HT1080 (cell line): ENCODE measurements at regions not wholly inside any gene's neighbourhood (a gene's known extent, or its start where the extent isn't known, plus 50 kb on each side); places are given as distances from the start of the nearest gene placed in this dataset.

Source experiments
- DNase-seq: peaks from one replicate; pipeline ENCODE4 v3.0.0-alpha.2; 2015; ENCODE audit warnings: low read depth

- DNase-seq = peak; percentile 71
These were observed 334.8 kb upstream of the CAMK1G start for GRCh38 chr1:209248649-209249279.

- no peak for DNase-seq
These were observed 334.2 kb upstream of the CAMK1G start for GRCh38 chr1:209249280-209249670.

GRCh38 chr1:209249785-209250440, 333.6 kb upstream of the CAMK1G start:
- DNase-seq = no peak

GRCh38 chr1:209250861-209251636, 332.5 kb upstream of the CAMK1G start:
- DNase-seq = no peak

GRCh38 chr1:209256766-209257350, 326.7 kb upstream of the CAMK1G start:
- DNase-seq = no peak

- no peak for DNase-seq
These were observed 326.1 kb upstream of the CAMK1G start for GRCh38 chr1:209257454-209257853.

GRCh38 chr1:209260136-209260535, 323.4 kb upstream of the CAMK1G start:
- no peak for DNase-seq

GRCh38 chr1:209262631-209263030, 320.9 kb upstream of the CAMK1G start:
- DNase-seq = no peak

GRCh38 chr1:209265301-209265700, 318.2 kb upstream of the CAMK1G start:
- DNase-seq = no peak

GRCh38 chr1:209266590-209267205, 316.8 kb upstream of the CAMK1G start:
- no peak for DNase-seq

GRCh38 chr1:209267968-209268367, 315.5 kb upstream of the CAMK1G start:
- DNase-seq = no peak

GRCh38 chr1:209268479-209268878, 315.0 kb upstream of the CAMK1G start:
- DNase-seq = no peak

GRCh38 chr1:209276321-209276720, 307.2 kb upstream of the CAMK1G start:
- DNase-seq = no peak

GRCh38 chr1:209277662-209278061, 305.9 kb upstream of the CAMK1G start:
- DNase-seq = no peak

GRCh38 chr1:209291715-209292114, 291.8 kb upstream of the CAMK1G start:
- peak; percentile 82 for DNase-seq

GRCh38 chr1:209302779-209303568, 280.5 kb upstream of the CAMK1G start:
- DNase-seq = no peak

- no peak for DNase-seq
These were observed 279.3 kb upstream of the CAMK1G start for GRCh38 chr1:209304166-209304565.

GRCh38 chr1:209305221-209305954, 278.1 kb upstream of the CAMK1G start:
- no peak for DNase-seq

GRCh38 chr1:209307846-209308245, 275.7 kb upstream of the CAMK1G start:
- DNase-seq = peak; percentile 7

GRCh38 chr1:209309198-209309597, 274.3 kb upstream of the CAMK1G start:
- no peak for DNase-seq
